Fibroblast of peridontal ligament (primary cell): ENCODE measurements at regions not wholly inside any gene's neighbourhood (a gene's known extent, or its start where the extent isn't known, plus 50 kb on each side); places are given as distances from the start of the nearest gene placed in this dataset.

Experiments used
- DNase-seq: peaks from one replicate; pipeline ENCODE4 v3.0.0-alpha.2; 2010; ENCODE audit errors: extremely low read depth

- no peak for DNase-seq
Measured at GRCh38 chr11:134908583-134908982, 496.5 kb upstream of the B3GAT1 start.

- no peak for DNase-seq
Measured at GRCh38 chr11:134907636-134908035, 495.6 kb upstream of the B3GAT1 start.

GRCh38 chr11:134906356-134906955 lies 494.4 kb upstream of the B3GAT1 start:
- DNase-seq, result no peak

GRCh38 chr11:134905928-134906327 lies 493.9 kb upstream of the B3GAT1 start:
- DNase-seq, result no peak

- DNase-seq, result no peak
Measured at GRCh38 chr11:134905517-134905916, 493.5 kb upstream of the B3GAT1 start.

DNA sequence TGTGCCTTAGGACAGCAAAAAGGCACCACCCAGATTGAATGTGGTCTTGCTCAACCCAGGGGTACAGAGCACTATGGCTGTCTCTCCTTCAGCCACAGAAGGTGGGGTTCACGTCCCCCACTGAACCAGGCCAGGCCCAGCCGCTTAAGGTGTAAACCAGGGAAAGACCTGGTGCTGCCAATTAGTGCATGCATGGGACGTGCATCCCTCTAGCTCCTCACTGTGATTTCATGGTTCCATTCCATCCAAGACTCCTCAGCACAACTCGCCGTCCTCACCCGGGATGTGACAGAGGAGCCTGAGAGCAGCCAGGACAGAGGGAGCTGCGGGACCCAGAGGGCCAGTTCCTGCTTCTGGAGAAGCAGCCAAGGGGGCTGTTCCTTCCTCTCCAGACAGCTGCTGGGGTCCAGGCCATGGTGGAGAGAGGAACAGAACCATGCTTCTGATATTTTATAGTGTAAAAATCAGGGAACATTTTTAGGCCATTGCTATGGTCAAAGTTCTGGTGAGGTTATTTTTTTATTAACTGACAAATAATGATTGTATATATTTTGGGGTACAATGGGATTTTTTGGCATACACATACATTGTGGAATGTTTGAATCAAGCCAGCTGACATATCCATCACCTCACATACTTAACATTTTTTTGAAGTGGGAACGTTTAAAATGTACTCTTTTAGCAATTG lies 492.2 kb upstream of the B3GAT1 start:
- no peak for DNase-seq

DNA sequence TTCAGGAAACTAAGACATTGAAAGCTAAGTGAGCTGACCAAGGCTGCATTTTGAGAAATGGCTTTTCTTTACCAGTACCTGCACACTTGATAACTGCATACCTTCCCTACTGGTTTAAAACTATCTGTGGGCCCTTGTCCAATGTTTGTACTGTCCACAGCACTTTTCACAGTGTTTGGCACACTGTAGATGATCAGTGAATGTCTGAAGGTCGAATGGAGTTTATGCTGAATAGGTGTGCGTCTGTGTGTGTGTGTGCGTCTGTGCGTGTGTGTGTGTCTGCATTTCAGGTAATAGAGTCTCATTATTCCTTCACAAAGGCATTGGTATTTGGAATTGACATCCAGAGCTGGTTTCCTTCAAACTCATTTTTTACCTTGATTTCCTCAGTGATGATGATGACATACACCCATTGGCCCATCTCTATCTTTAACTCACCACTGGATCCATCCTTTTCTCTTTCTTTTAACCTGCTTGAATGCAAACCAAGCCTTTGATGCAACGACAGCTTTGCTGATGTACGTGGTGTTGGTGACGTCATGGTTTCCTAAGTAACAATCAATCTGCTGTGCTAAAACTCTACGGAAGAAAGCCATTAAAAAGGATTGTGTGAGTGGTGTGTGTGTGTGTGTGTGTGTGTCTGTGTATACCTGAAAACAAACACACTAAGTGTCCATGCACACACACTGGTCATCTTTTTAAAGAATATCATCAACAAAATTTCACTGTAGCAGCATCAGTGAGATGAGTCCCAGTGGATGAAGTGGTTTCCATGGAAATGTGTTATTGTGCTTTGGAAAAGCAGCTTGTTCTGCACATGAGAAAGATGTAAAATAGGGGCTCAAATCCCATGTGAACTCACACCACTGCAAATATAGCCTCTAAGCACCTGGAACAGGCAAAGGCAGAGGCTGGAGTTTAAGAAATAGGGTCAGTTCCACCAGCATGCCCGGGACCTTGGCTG lies 490.2 kb upstream of the B3GAT1 start:
- no peak for DNase-seq

- no peak for DNase-seq
Measured at GRCh38 chr11:134901542-134901941, 489.5 kb upstream of the B3GAT1 start.

- no peak for DNase-seq
Measured at GRCh38 chr11:134893810-134894685, 482.0 kb upstream of the B3GAT1 start.

- DNase-seq, result no peak
Measured at GRCh38 chr11:134890446-134890845, 478.4 kb upstream of the B3GAT1 start.

DNA sequence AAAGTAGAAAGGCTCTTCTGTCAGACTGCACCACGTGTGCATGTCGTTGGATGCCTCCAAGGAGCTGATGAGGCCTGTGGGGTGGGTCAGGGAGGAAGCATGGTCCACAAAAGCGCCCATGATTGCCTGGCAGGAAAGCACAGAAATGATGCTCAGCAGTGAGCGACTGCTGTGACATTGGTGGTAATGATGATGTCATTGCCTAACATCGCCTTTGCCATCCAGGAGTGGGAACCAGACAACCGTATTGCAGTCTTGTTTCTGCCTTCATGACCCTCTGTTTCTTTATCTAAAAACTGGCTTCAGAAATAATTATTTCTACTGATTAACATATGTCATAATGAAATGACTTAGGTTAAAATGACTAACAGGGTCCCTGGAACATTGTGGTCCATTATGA lies 477.8 kb upstream of the B3GAT1 start:
- no peak for DNase-seq

GRCh38 chr11:134888821-134889220 lies 476.8 kb upstream of the B3GAT1 start:
- no peak for DNase-seq

GRCh38 chr11:134887896-134888295 lies 475.9 kb upstream of the B3GAT1 start:
- no peak for DNase-seq

GRCh38 chr11:134883484-134883883 lies 471.4 kb upstream of the B3GAT1 start:
- DNase-seq, result no peak

DNA sequence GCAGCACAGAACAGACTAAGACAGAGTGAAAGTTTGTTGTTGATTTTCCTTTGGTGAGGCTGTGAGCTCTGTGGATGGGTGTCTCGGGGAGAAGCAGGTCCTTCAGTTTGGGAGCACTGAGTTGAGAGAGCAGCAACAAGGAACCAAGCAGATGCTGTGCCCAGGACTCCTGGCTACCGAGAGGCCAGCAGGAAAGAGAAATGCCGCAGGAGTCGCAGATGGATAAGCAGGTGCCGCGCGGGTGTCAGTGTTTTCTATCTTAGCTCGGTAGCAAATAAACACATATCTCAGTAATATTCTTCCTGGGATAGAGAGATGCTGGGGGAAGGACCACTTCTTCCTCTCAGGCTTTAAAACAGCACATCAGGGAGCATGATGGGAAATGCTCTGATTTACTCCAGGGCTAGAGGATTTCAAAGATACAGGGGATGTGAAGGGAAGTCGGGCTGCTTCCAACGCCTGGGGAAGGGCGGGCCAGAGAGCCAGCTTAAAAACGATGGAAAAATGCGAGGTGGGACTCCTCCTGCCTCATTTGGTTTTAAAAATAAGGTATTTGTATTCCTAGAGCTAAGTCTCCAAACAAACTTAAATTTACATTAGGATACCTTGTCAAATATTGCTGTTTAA lies 470.7 kb upstream of the B3GAT1 start:
- DNase-seq, result no peak

DNA sequence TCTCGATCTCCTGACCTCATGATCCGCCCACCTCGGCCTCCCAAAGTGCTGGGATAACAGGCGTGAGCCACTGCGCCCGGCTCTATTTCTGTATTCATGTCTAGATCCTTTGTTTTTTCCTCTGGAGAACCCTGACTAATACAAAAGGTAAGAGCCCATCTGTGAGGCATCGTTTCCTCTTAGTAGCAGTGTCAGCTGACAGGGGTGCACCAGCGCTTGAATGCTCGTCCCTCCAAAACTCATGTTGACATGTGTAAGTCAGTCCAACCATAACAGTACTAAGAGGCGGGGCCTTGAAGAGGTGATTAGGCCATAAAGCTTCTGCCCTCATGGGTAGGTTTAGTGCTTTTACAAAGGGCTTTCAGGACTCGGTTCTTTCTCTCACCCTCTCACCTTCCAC lies 470.1 kb upstream of the B3GAT1 start:
- DNase-seq, result no peak

DNA sequence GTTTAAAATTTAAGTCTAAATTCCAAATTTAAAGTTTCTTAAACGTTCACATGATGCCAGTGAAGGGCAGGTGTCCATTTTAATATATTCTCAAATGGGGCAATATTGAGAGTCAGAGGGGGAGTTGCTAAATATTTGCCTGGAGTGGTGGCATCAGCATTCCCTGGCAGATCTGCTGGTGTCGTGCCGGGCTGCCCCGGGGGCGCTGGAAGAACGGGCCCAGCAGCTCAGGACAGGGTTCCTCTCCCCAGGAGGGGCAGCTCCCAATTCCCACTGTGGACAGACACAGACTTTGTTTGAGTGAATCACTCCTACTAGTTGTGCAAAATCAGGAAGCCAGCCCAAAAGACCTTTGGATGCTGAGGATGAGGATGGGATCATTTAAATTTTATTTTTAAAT lies 468.7 kb upstream of the B3GAT1 start:
- DNase-seq, result no peak

- DNase-seq, result no peak
Measured at GRCh38 chr11:134879931-134880330, 467.9 kb upstream of the B3GAT1 start.

DNA sequence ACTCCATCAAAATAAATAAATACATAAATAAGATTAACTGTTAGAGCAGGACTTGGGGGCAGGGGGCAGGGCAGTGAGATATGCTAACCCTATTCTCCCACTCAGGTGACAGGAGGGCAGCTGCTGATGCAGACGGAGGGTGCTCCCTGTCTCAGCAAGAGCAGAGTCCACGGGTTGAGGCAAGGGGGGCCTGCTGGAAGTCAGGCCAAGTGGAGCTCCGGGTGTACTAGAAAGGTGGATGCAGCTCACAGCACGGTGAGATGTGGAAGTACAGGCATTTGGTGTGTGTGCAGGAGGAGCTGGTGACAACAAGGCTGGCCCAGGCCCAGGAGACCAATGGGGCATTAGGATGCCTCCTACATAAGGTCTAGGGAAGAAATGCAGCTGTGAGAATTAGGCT lies 467.3 kb upstream of the B3GAT1 start:
- no peak for DNase-seq

DNA sequence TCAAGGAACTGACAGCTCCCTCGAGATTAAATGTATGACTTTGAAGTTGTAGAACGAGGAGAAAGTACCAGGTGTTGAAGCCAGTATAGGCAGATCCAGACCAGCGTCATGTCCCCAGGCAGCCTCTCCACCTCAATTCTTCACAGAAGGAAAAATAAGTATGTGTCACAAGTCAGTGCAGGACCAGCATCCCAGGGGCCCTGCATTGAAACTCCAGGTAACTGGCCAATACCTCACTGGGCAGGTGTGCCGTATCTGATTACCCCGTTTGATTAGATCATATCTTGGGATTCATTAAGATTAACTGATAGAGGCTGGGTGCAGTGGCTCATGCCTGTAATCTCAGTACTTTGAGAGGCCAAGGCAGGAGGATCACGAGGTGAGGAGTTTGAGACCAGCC lies 466.7 kb upstream of the B3GAT1 start:
- no peak for DNase-seq

DNA sequence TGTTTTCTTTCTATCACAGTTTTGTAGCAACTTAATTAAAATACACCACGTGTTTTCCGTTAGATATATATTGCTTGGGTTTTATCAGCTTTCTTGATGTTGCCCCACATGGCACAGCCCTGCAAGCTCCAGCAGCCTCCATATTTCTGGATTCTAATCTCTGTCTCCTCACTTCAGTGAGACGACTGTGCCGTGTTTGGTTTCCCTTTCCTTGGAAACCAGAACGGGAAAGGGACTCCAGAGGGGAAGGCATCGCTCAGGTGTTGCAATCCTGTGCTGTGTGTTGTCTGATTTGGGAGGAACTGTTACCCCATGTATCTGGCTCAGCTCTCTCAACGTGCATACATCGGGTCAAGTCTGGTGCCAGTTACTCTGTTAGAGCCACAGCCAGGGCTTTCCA lies 464.2 kb upstream of the B3GAT1 start:
- DNase-seq, result no peak
